CD4-positive, alpha-beta T cell treated with Interleukin-15 for 4 hours (primary cell): ENCODE measurements at regions not wholly inside any gene's neighbourhood (a gene's known extent, or its start where the extent isn't known, plus 50 kb on each side); places are given as distances from the start of the nearest gene placed in this dataset.

Source experiments
- DNase-seq: peaks from one replicate; pipeline ENCODE4 v3.0.0-alpha.2; 2020; ENCODE audit warnings: low spot score

DNA sequence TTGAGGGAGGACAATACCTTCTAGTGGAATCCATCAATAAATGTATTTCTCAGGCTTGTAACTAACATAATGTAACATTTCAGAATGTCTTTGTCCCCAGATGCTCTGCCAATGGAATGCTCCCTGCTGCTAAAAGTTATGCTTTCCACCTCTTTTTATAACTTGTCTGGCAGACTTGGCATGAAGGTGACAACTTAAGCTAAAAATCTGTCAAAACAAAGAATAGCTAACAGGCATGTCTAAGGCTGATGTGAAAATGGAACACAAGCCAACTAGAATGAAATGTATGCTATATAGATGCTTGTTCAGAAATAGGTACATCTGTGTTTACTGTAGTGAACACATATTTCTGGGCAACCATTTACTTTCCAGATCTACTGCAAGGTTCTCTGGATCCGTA, 467.9 kb downstream of the MRPL39 start:
- no peak for DNase-seq

DNA sequence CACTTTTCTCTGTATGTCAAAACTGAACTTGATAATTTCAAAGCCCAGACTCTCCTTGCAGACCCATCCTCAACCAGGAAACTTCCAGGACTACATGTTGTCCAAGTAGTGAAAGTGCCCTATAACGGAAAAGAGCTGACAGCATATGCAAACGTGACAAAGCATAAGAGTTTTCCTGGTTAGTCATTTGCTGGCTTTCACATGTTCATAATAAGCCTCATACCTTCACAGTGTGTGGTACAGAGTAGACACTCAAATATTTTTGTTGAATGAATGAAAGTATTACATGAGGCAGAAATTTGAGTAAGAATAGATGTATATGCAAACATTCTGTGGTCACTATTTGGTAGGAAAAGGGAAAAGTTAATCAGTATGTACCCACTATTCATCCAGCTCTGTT, 473.3 kb downstream of the MRPL39 start:
- DNase-seq = no peak

DNA sequence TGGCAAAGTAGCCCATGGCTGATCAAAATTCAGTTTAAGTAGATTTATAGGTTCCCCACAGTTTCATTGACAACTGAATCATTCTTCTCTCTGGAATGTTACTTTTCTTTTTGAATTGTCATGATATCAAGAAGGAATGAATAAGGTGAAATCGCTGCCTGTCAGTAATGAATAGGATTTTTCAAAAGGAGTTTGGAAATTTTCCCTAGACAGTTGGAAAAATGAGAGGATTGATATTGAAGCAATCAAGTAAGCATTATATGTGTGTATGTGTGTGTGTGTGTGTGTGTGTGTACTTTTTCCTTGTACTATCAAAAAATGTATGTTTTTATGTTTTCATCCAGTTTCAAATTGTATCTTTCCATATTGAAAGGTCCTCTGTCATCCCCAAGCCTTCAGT, 479.5 kb downstream of the MRPL39 start:
- no peak for DNase-seq

DNA sequence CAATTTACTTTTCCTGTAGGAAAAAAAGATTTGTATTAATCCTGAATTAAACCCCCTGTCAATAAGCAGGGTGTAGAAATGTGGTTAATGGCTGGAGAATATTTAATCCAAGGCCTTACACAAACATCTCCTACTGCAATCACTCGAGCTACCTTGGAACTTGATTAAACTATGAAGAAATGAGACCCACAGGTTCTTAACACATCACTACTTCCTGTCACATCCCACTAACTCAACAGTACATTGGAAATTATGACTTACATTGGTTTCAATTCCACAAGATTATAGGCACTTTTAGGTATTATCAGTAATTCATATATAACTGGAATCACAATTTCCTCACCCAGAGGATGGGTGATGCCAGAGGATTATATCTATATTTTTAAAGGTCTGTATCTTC, 480.3 kb downstream of the MRPL39 start:
- no peak for DNase-seq

- no peak for DNase-seq
Measured at GRCh38 chr21:25126564-25126963, 480.7 kb downstream of the MRPL39 start.

GRCh38 chr21:25118648-25119047, 488.6 kb downstream of the MRPL39 start:
- no peak for DNase-seq

DNA sequence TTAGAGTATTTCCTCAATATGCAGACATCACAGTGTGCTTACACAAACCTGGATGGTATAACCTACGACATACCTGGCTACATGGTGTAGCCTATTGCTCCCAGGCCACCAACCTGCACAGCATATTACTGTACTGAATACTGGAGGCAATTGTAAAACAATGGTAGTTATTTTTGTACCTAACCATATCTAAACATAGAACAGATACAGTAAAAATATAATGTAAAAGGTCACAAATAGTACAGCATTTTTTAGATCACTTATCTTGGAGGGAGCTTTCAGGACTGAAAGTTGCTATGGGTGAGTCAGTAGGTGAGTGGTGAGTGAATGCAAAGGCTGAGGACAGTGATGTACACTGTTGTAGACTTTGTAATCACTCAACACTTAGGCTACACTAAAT, 492.3 kb downstream of the MRPL39 start:
- DNase-seq = no peak

DNA sequence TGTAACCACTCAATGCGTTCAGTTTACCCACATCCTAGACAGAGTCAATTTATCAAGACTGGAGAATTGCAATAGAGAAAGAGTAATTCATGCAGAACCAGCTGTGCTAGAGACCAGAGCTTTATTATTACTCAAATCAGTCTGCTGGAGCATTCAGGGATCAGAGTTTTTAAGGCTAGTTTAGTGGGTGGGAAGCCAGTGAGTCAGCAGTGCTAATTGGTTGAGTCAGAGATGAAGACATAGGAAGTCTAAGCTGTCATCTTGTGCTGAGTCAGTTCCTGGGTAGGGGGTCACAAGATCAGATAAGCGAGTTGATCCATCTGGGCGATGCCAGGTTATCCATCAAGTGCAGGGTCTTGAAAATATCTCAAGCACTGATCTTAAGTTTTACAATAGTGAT, 499.6 kb downstream of the MRPL39 start:
- no peak for DNase-seq

GRCh38 chr21:25103500-25104207, 503.6 kb downstream of the MRPL39 start:
- DNase-seq = no peak

DNA sequence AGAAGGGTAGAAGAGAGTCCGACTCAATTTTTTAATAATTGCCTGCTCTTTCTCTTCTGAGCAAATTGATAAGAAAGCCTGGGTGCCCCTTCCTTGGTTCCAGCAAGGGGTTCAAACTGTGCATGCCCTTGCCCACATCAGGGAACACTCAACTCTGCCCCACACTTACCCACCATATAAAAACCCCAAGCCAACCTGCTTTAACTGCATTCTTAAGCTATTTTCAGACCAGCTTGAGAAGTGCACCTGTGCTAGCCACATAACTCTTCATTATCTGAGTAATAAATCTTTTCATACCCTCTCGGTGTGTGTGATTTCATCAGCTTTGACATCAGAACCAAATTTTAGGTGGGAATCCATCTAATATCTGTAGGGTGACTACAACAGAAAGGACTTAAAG, 509.6 kb downstream of the MRPL39 start:
- DNase-seq = no peak

DNA sequence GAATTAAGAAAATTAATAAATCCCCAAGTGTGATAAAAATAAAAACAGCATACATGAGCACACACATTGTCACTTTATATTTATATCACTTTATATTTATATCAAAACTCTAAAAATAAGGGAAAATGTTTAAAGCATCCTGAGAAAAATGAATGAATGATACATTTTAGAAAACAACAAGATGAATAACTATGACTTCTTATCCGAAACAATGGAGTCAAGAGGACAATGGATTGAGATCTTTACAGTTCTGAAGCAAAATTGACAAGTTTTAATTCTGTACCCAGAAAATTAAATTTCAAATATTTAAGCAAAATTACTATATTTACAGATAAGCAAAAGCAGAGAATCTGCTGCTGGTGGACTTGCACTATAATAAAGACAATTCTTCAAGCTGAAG, 512.6 kb downstream of the MRPL39 start:
- no peak for DNase-seq

DNA sequence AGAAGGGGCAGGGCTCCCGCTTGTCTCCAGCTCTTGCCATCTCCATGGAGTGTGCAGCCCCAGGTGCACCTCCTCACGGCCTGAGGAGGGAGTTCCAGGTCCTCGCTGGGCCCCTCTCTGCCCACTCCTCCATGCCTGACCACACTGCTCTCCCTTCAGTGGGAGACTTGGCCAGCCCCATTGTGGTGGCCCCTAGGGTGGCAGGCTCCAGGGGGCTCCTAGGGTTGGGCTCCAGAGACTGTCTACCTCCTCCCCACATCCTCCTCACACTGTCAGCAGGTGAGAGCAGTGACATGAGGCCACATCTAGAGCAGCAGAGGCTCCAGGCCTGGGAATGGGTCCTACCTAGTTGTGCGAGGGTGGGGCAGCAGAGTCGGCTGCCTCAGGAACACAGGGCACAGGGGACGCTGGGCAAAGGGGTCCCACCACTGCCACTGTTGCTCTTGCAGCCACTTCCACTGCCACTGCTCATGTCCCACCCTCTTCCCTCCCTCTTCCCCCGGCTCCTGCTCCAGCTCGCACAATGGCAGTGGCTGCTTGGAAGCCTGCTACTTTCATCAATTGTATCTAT, 514.8 kb downstream of the MRPL39 start:
- DNase-seq = no peak

- no peak for DNase-seq
Measured at GRCh38 chr21:25081096-25081495, 526.2 kb downstream of the MRPL39 start.

DNA sequence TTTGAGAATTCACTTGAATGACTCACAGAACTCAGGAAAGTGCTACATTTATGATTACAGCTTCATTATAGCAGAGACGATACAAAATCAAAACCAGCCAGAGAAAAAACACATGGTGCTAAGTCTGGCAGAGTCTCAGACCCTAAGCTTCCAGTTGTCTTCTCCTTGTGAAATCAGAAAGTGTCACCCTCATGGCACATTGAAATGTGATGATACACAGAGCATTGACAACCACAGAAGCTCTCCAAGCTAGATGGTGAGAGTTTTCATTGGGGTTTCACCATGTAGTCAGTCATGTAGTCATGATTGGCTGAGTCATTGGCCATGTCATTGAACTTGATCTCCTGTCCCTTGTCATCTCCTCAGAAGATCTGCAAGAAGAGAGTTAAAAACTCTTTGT, 526.6 kb downstream of the MRPL39 start:
- DNase-seq = no peak

- no peak for DNase-seq
Measured at GRCh38 chr21:25080141-25080540, 527.1 kb downstream of the MRPL39 start.

DNA sequence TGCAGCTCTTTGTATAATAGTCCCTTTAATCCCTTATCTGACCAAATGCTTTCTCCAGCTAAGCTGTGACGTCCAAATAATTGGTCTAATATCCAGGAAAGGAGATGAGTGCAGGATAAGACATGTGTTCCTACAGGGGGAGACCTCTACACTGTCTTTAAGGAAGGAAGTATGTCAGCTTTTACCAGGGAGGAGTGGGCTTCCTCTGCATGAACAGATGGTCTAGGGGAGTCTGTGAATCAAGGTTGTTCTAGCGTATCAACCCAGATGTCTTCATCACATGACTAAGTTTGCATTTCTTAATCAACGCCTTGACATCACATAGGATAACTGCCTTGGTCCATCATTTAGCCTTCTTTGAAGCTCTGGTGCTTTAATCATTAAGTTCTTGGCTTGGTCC, 528.2 kb downstream of the MRPL39 start:
- DNase-seq = no peak

DNA sequence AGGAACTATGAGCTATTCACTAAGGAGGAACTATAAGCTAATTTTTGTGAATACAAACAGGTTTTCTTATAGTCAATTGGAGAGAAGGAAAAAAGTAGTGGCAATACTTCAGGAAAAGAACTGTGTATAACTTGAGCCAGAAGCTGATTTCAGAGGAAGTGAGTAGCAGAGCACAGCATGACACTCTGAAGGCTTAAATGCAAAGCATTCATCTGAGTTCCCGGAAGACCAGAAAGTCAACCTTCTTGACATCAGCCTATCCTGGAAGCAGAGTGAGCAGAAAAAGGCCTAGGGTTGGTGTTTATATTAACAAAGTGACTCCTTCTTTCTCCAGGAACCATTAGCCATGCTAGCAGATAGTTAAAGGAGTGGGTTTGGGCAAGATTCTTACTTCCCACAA, 545.2 kb downstream of the MRPL39 start:
- no peak for DNase-seq

- DNase-seq = no peak
Measured at GRCh38 chr21:25054689-25055088, 552.6 kb downstream of the MRPL39 start.

GRCh38 chr21:25039461-25040380, 567.6 kb downstream of the MRPL39 start:
- DNase-seq = no peak

GRCh38 chr21:25036775-25037174, 570.5 kb downstream of the MRPL39 start:
- no peak for DNase-seq

DNA sequence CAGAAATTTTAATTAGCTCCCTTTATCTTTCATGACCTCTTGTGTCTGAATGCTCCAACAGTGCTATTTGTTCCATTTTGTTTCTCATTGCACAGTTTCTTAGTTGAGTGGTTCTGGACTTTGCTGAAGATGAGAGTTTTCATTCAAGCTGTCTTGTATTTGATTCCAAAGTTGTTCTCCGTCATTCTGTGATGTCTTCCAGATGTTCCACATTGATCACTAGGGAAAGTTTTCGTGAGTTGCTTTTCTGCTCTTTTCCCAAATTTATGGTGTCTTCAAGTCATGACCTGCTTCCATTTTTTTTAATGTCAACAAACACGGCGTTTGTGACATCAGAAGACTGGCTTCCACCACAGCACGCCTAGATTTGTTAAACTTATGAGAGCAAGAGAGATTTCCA, 575.5 kb downstream of the MRPL39 start:
- DNase-seq = no peak

GRCh38 chr21:25029580-25029979, 577.7 kb downstream of the MRPL39 start:
- DNase-seq = no peak

DNA sequence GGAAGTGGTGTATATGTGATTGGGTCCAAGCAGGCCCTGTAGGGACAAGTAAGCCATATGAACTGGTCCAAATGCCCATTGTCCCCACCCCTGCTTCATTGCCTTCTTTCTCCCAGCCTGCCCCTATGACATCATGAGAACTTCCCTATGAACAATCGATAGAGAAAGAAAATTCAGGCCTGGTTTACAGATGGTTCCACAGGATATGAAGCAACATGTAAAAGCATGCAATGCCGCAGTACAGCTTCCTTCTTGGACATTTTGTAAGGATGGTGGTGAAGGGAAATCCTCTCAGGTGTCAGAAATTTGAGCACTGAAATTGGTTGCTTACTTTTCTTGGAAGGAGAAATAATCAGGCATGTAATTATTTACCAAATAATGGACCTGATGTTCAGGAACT, 581.7 kb downstream of the MRPL39 start:
- DNase-seq = no peak
